ENCODE measurements at regions not wholly inside any gene's neighbourhood (a gene's known extent, or its start where the extent isn't known, plus 50 kb on each side); places are given as distances from the start of the nearest gene placed in this dataset.
"Not testable (repeated sequence)": the region's sequence is repeated elsewhere in the genome, so short reads cannot be mapped to it uniquely, and the experiment has no call there.

DNA sequence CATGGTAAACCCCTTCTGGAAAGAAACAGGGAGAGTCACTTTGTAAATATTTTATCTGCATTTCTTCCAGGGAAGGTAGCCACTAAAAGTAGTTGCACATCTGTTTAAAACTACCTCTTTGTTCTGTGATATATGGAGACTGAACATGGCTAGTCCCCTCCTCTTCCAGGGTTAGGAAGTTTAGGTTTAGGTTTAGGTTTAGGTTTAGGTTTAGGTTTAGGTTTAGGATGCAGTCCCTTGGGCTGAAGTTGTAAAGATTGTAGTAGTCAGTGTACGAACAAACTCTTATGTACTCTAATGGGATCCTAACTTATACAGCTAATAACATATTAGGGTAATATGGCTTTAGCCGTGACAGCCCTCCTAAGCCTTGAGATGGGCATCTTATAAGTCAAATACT, 880.2 kb upstream of the TMEFF2 start:
- Histone ChIP-seq H3K27ac (no peak overlapping the region), H3K9me3 (ENCODE audit: low read depth) (no peaks in the 10 kb centered on the region), H3K27me3 (no peaks in the 10 kb centered on the region), H3K36me3 (no peaks in the 10 kb centered on the region), H3K4me1 (ENCODE audit: low read depth) (no peaks in the 10 kb centered on the region), H3K4me3 (no peak overlapping the region)
- no peak for TF ChIP-seq CTCF (IDR thresholded peaks at IDR 0.05; ENCODE audit: low read depth, low read length)
- DNase-seq (ENCODE audit: low read depth in 1 of 2, low spot score in 1 of 2): no peak

DNA sequence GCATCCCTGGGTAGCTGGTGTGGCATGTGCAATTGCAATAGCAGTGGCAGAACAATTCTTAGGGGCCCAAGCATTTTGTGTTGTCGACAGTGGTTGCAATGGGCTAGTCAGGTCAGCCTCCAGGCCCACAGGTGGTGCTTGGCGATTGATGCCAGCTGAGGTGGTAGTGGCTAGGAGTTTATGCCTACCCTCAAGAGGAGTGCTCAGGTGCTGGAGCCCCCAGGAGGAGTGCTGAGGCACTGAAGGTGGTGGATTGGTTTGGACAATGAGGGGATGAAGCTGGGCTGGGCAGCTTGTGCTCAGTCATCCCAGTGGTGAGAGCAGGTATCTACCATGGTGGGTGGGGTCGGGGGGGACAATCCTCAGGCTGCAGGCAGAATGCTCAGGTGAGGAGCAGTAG, 877.9 kb upstream of the TMEFF2 start:
- H3K9me3 ChIP-seq (ENCODE audit: low read depth): no peaks in the 10 kb centered on the region
- H3K27me3 ChIP-seq: no peaks in the 10 kb centered on the region
- H3K4me1 ChIP-seq (ENCODE audit: low read depth): no peaks in the 10 kb centered on the region
- no peak overlapping the region for H3K4me3 ChIP-seq
- H3K36me3 ChIP-seq: no peaks in the 10 kb centered on the region
- TF ChIP-seq CTCF (IDR thresholded peaks at IDR 0.05; ENCODE audit: low read depth, low read length): no peak
- H3K27ac ChIP-seq: no peak overlapping the region
- no peak for DNase-seq (ENCODE audit: low read depth in 1 of 2, low spot score in 1 of 2)

DNA sequence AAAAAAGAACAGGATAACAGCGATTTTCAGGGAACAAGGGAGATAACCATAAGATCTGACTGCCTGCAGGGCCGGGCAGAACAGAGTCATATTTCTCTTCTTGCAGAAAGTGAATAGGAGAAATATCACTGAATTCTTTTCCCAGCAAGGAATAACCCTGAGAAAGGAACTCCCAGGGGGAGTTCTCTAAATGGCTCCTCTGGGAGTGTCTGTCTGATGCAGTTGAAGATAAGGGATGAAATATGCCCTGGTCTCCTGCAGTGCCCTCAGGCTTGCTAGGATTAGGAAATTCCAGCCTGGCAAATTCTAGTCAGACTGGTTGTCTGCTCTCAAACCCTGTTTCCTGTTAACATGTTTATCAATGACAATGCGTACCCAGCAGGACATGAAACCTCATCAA, 830.8 kb upstream of the TMEFF2 start:
- H3K4me3 ChIP-seq; DNase-seq (ENCODE audit: low read depth in 1 of 2, low spot score in 1 of 2); H3K27ac ChIP-seq; H3K36me3 ChIP-seq; H3K4me1 ChIP-seq (ENCODE audit: low read depth); H3K9me3 ChIP-seq (ENCODE audit: low read depth); H3K27me3 ChIP-seq: not testable (repeated sequence)

- TF ChIP-seq CTCF (IDR thresholded peaks at IDR 0.05; ENCODE audit: low read depth, low read length): no peak
- H3K4me1 ChIP-seq (ENCODE audit: low read depth): no peaks in the 10 kb centered on the region
- no peaks in the 10 kb centered on the region for H3K9me3 ChIP-seq (ENCODE audit: low read depth)
Observed at GRCh38 chr2:193024791-193025190, 830.1 kb upstream of the TMEFF2 start.

DNA sequence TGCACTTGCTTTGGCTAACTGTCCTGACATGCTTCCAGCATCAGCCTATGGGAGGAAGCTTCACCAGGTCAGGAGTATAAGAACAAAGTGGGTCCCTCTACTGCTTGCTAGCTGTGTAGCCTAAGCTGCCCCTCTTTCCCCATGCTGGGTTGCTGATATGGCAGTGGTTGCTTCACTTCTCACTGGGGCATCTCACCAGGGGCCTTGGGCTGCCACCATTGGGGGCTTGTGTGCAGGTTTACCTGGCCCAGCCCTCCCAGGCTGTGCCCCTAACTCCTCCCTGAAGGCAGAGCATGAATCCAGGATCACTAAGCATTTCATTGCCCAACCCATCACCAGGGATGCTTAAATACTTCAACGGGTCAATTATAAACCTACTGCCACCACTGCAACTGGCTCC, 817.1 kb upstream of the TMEFF2 start:
- H3K9me3 ChIP-seq (ENCODE audit: low read depth): no peaks in the 10 kb centered on the region
- no peak overlapping the region for H3K4me3 ChIP-seq
- no peaks in the 10 kb centered on the region for H3K27me3 ChIP-seq
- H3K4me1 ChIP-seq (ENCODE audit: low read depth): no peaks in the 10 kb centered on the region
- H3K36me3 ChIP-seq: no peaks in the 10 kb centered on the region
- TF ChIP-seq CTCF (IDR thresholded peaks at IDR 0.05; ENCODE audit: low read depth, low read length): no peak
- DNase-seq (ENCODE audit: low read depth in 1 of 2, low spot score in 1 of 2): no peak
- no peak overlapping the region for H3K27ac ChIP-seq

More at GRCh38 chr2:193024791-193025190, 830.1 kb upstream of the TMEFF2 start:
- Histone ChIP-seq H3K27me3 (no peaks in the 10 kb centered on the region), H3K36me3 (no peaks in the 10 kb centered on the region), H3K4me3 (no peak overlapping the region), H3K27ac (no peak overlapping the region)
- no peak for DNase-seq (ENCODE audit: low read depth in 1 of 2, low spot score in 1 of 2)

DNA sequence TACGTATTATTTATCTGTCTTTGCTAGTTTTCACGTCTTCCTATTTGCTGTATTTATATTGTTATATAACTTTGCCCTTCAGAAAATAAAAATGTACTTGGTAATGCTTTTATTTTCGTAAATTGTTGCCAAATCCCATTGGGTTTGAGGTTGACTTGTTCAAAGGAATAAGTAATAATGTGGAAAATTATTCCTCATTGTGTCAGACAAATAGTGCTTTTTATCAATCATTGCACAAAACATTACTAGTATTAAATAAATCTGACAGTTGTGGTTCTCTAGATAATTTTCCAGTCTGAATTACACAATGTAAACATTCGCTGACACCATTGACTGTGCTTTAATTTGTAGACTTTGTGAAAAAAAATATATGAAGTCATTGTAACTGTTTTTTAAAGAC, 798.3 kb upstream of the TMEFF2 start:
- Histone ChIP-seq H3K4me3 (no peak overlapping the region), H3K9me3 (ENCODE audit: low read depth) (no peaks in the 10 kb centered on the region), H3K27ac (no peak overlapping the region), H3K36me3 (no peaks in the 10 kb centered on the region), H3K27me3 (no peaks in the 10 kb centered on the region), H3K4me1 (ENCODE audit: low read depth) (no peaks in the 10 kb centered on the region)
- TF ChIP-seq CTCF (IDR thresholded peaks at IDR 0.05; ENCODE audit: low read depth, low read length): no peak
- no peak for DNase-seq (ENCODE audit: low read depth in 1 of 2, low spot score in 1 of 2)
